ENCODE measurements at regions not wholly inside any gene's neighbourhood (a gene's known extent, or its start where the extent isn't known, plus 50 kb on each side); places are given as distances from the start of the nearest gene placed in this dataset.

DNA sequence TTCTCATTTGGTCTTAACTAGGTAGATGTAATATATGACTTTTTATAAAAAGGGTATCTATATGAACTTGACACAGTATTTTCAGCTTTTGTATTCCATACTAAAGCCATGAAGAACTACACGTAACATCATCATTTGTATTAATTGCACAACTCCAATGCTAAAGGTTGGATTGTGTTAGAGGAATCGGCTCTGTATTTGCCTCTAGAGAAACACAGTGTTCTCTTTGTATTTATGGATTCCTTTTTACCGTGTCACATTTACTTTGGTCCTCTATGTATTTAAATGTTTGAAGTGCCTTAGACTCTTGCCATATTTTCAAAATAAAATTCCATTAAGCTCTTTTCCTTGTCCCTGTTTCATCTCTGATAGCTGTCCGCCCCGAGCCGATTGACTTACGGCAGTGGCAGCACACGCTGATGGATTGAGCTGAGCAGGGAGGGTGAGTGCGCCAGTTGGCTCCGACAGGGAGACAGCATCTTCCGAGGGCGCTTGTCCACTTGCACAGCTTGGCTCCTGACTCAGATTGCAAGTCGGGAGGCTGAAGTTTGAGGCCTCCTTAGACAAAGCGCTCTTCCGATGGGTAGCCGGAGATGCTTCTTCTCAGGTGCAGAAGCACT lies 95.6 kb upstream of the DMRT1 start:
- CTCF ChIA-PET (ENCODE audit: partially characterized antibody), result interaction anchor here (1.3 to 2.7 kb wide), 4 partner anchors 10 to 132 kb away, joined by 4 to 10 read pairs (median 6); no protein-coding TSS in a partner anchor
- FAIRE-seq, result no peak

More for the DNA sequence above, 95.6 kb upstream of the DMRT1 start:
- POLR2A ChIA-PET (ENCODE audit: partially characterized antibody), result no interaction called here
- Histone ChIP-seq H2BK12ac (ENCODE audit: low read depth, low read length) (no peak overlapping the region), H3K23ac (ENCODE audit: insufficient read length) (no peak overlapping the region), H2BK120ac (replicated peaks; ENCODE audit: low read depth, low read length) (no peak overlapping the region), H3K23me2 (ENCODE audit: low read depth, low read length) (no peaks in the 10 kb centered on the region), H2BK20ac (ENCODE audit: low read length) (no peak overlapping the region), H4K5ac (ENCODE audit: insufficient read length, low read depth, low read length) (no peak overlapping the region), H3K4ac (replicated peaks; ENCODE audit: insufficient read length, low read depth, low read length) (no peak overlapping the region), H4K8ac (ENCODE audit: extremely low read depth, insufficient read depth, low read length) (no peak overlapping the region; the same call in 1 of the 2 replicates), H2AFZ (ENCODE audit: low read length) (no peak overlapping the region), H3K18ac (ENCODE audit: extremely low read depth, low read length) (no peak overlapping the region), H4K20me1 (replicated peaks in 1 of 2; ENCODE audit: control insufficient read depth in 1 of 2, insufficient read depth in 2 of 2, low read length in 2 of 2) (no peaks in the 10 kb centered on the region), H3K56ac (replicated peaks; ENCODE audit: insufficient read length, low read depth, low read length) (no peak overlapping the region), H2BK15ac (ENCODE audit: low read length) (no peak overlapping the region), H3K79me1 (ENCODE audit: low read depth, low read length) (no peaks in the 10 kb centered on the region), H4K91ac (replicated peaks; ENCODE audit: insufficient read length, low read length) (no peak overlapping the region), H2AK5ac (ENCODE audit: low read depth, low read length) (no peak overlapping the region), H3K4me2 (ENCODE audit: insufficient read depth in 1 of 2, low read depth in 2 of 2, low read length in 2 of 2) (no peak overlapping the region), H3K9me3 (ENCODE audit: insufficient read depth in 2 of 2, low read depth in 1 of 2, low read length in 1 of 2) (no peaks in the 10 kb centered on the region), H3K27me3 (replicated peaks in 1 of 4; ENCODE audit: control insufficient read depth in 3 of 4, extremely low read depth in 1 of 4, insufficient read depth in 3 of 4, low read length in 3 of 4) (no peaks in the 10 kb centered on the region; a peak in 1 of 7 replicates), H3K36me3 (ENCODE audit: control insufficient read depth in 2 of 4, insufficient read depth in 4 of 4, low read length in 3 of 4) (peaks cover 0 to 11% (median 7%) of the 10 kb centered on the region in 4 experiments; a peak in 6 of 8 replicates), H2BK5ac (ENCODE audit: low read depth, low read length) (no peak overlapping the region), H3K4me1 (replicated peaks in 1 of 4; ENCODE audit: control insufficient read depth in 3 of 4, insufficient read depth in 4 of 4, low read length in 3 of 4) (peaks cover 0 to 7% (median 0%) of the 10 kb centered on the region in 4 experiments; a peak in 2 of 7 replicates), H3K27ac (ENCODE audit: low read depth, low read length) (no peak overlapping the region), H3K14ac (ENCODE audit: insufficient read length) (no peak overlapping the region), H3K79me2 (ENCODE audit: control insufficient read depth in 1 of 2, insufficient read depth in 2 of 2, low read length in 2 of 2) (no peaks in the 10 kb centered on the region), H3K9ac (replicated peaks in 1 of 4; ENCODE audit: extremely low read depth in 1 of 4, low read depth in 3 of 4, low read length in 3 of 4) (no peak overlapping the region), H3K4me3 (ENCODE audit: extremely low read depth in 1 of 4, insufficient read depth in 2 of 4, low read depth in 3 of 4, low read length in 4 of 4) (no peak overlapping the region)
- TF ChIP-seq ASH2L (IDR thresholded peaks at IDR 0.05; ENCODE audit: low read length) (no peak), TCF12 (IDR thresholded peaks at IDR 0.05; ENCODE audit: low read depth, low read length) (no peak), CTCF (IDR thresholded peaks at IDR 0.05; ENCODE audit: control extremely low read depth in 1 of 3, insufficient read depth in 1 of 3, low read depth in 1 of 3, low read length in 3 of 3) (no peak), CHD1 (IDR thresholded peaks at IDR 0.05; ENCODE audit: low read depth, low read length) (no peak), GTF2F1 (IDR thresholded peaks at IDR 0.05; ENCODE audit: borderline replicate concordance, low read depth, low read length) (no peak), MAFK (IDR thresholded peaks at IDR 0.05; ENCODE audit: low read depth, low read length) (no peak), TAF7 (optimal IDR thresholded peaks at IDR 0.05; ENCODE audit: borderline replicate concordance, low read depth, low read length) (no peak), YY1 (IDR thresholded peaks at IDR 0.05; ENCODE audit: low read depth, low read length) (no peak)
- no peak for DNase-seq (ENCODE audit: low read depth in 1 of 2, low spot score in 2 of 2)
- 96% methylated on average over 16 of the region's 16 CpGs; no CpG with 5 or more reads in 1 of the 2 experiments for WGBS, 2 experiments (ENCODE audit: extremely low coverage in 1 of 2, insufficient coverage in 1 of 2, insufficient read length in 1 of 2, insufficient replicate concordance in 2 of 2, low coverage in 1 of 2, low lambda C conversion rate in 2 of 2, missing lambda C conversion rate in 1 of 2)

Data from H1 (cell line).